SK-N-SH treated with all-trans-retinoic acid at 6 μM for 48 hours (cell line): ENCODE measurements at regions not wholly inside any gene's neighbourhood (a gene's known extent, or its start where the extent isn't known, plus 50 kb on each side); places are given as distances from the start of the nearest gene placed in this dataset.

Experiments
- ATAC-seq: fragments of 200-7000 bp; cut with Tn5 transposase; 3 replicates; pipeline ENCODE4 v1.9.1; 2020; ENCODE audit warnings: mild to moderate bottlenecking, moderate library complexity
- ARNTL ChIP-seq: fragments of 450-650 bp; formaldehyde crosslinking; IDR thresholded peaks from 2 replicates; pipeline ENCODE4 v1.5.0; 2020; ENCODE audit warnings: low read depth, mild to moderate bottlenecking, moderate library complexity, borderline replicate concordance
- BACH2 ChIP-seq: fragments of 250-450 bp; sonication (Bioruptor Pico); IDR thresholded peaks from 2 replicates; pipeline ENCODE4 v1.9.0; 2021; ENCODE audit warnings: mild to moderate bottlenecking, borderline replicate concordance
- CREB5 ChIP-seq: fragments of 250-450 bp; sonication (Bioruptor Pico); IDR thresholded peaks from 2 replicates; pipeline ENCODE4 v1.5.1; 2020; ENCODE audit warnings: low read depth, mild to moderate bottlenecking, moderate library complexity
- CSDC2 ChIP-seq: fragments of 250-450 bp; sonication (Bioruptor Pico); IDR thresholded peaks from 2 replicates; pipeline ENCODE4 v1.5.0; 2020; ENCODE audit warnings: mild to moderate bottlenecking, moderate library complexity
- CSRNP3 ChIP-seq: fragments of 250-450 bp; sonication (Bioruptor Pico); IDR thresholded peaks from 2 replicates; pipeline ENCODE4 v1.5.1; 2021; ENCODE audit warnings: mild to moderate bottlenecking, moderate library complexity
- ESRRG ChIP-seq: fragments of 250-450 bp; sonication (Bioruptor Pico); IDR thresholded peaks from 2 replicates; pipeline ENCODE4 v1.6.1; 2021; ENCODE audit warnings: mild to moderate bottlenecking
- GLIS3 ChIP-seq: fragments of 250-450 bp; sonication (Bioruptor Pico); IDR thresholded peaks from 2 replicates; pipeline ENCODE4 v1.5.0; 2020; ENCODE audit warnings: mild to moderate bottlenecking, moderate library complexity
- ISL1 ChIP-seq: fragments of 250-450 bp; sonication (Bioruptor Pico); IDR thresholded peaks from 2 replicates; pipeline ENCODE4 v2.1.2; 2022; ENCODE audit warnings: mild to moderate bottlenecking, moderate library complexity
- OSR1 ChIP-seq: fragments of 250-450 bp; sonication (Bioruptor Pico); IDR thresholded peaks from 2 replicates; pipeline ENCODE4 v1.8.0; 2022; ENCODE audit warnings: moderate library complexity, mild to moderate bottlenecking, inconsistent platforms
- PATZ1 ChIP-seq: fragments of 250-450 bp; sonication (Bioruptor Pico); IDR thresholded peaks from 2 replicates; pipeline ENCODE4 v1.8.0; 2020; ENCODE audit warnings: mild to moderate bottlenecking, moderate library complexity, borderline replicate concordance
- POU6F1 ChIP-seq: fragments of 250-450 bp; sonication (Bioruptor Pico); IDR thresholded peaks from 2 replicates; pipeline ENCODE4 v1.8.0; 2021; ENCODE audit warnings: low read depth, mild to moderate bottlenecking, moderate library complexity, borderline replicate concordance
- RARB ChIP-seq: fragments of 250-450 bp; sonication (Bioruptor Pico); IDR thresholded peaks from 2 replicates; pipeline ENCODE4 v1.8.0; 2021; ENCODE audit warnings: mild to moderate bottlenecking, moderate library complexity
- SNAI2 ChIP-seq: fragments of 250-450 bp; sonication (Bioruptor Pico); IDR thresholded peaks from 2 replicates; pipeline ENCODE4 v1.5.0; 2020; ENCODE audit warnings: mild to moderate bottlenecking, moderate library complexity
- TCF4 ChIP-seq: fragments of 250-450 bp; sonication (Bioruptor Pico); IDR thresholded peaks from 2 replicates; pipeline ENCODE4 v1.8.0; 2021; ENCODE audit warnings: mild to moderate bottlenecking, moderate library complexity, borderline replicate concordance
- TOX ChIP-seq: fragments of 250-450 bp; sonication (Bioruptor Pico); IDR thresholded peaks from 2 replicates; pipeline ENCODE4 v1.8.0; 2021; ENCODE audit warnings: mild to moderate bottlenecking, moderate library complexity, borderline replicate concordance
- ZFP3 ChIP-seq: fragments of 250-450 bp; sonication (Bioruptor Pico); IDR thresholded peaks from 2 replicates; pipeline ENCODE4 v1.5.0; 2020; ENCODE audit warnings: mild to moderate bottlenecking, moderate library complexity
- ZNF565 ChIP-seq: fragments of 450-650 bp; formaldehyde crosslinking; conservative IDR thresholded peaks from 2 replicates; pipeline ENCODE4 v1.5.0; 2020; ENCODE audit warnings: low read depth, mild to moderate bottlenecking, moderate library complexity
- ZNF70 ChIP-seq: fragments of 450-650 bp; formaldehyde crosslinking; IDR thresholded peaks from 2 replicates; pipeline ENCODE4 v1.5.0; 2020; ENCODE audit warnings: mild to moderate bottlenecking, moderate library complexity
- ZNF8 ChIP-seq: fragments of 450-650 bp; formaldehyde crosslinking; IDR thresholded peaks from 2 replicates; pipeline ENCODE4 v1.5.0; 2020; ENCODE audit warnings: mild to moderate bottlenecking, moderate library complexity

- TF ChIP-seq CSRNP3 (CRISPR knock-in tag) (no peak), SNAI2 (CRISPR knock-in tag) (no peak), TCF4 (CRISPR knock-in tag) (no peak), CSDC2 (CRISPR knock-in tag) (no peak), ZFP3 (CRISPR knock-in tag) (no peak), BACH2 (CRISPR knock-in tag) (no peak), OSR1 (CRISPR knock-in tag) (no peak), POU6F1 (CRISPR knock-in tag) (no peak), CREB5 (CRISPR knock-in tag) (no peak), ZNF565 (no peak), PATZ1 (no peak), ESRRG (CRISPR knock-in tag) (no peak), TOX (CRISPR knock-in tag) (no peak), ARNTL (no peak), ISL1 (CRISPR knock-in tag) (no peak), RARB (no peak)
- ATAC-seq, result no peak
Measured at GRCh38 chr6:56904068-56904467, 50.8 kb upstream of the BEND6 start.

GRCh38 chr6:56902641-56903464 lies 52.1 kb upstream of the BEND6 start:
- ATAC-seq, result peak; percentile 36
- TF ChIP-seq GLIS3 (no peak), ZNF565 (no peak), ZNF8 (CRISPR knock-in tag) (no peak), CSRNP3 (CRISPR knock-in tag) (no peak), BACH2 (CRISPR knock-in tag) (no peak), TCF4 (CRISPR knock-in tag) (no peak), TOX (CRISPR knock-in tag) (no peak), ZNF70 (CRISPR knock-in tag) (no peak), SNAI2 (CRISPR knock-in tag) (no peak), ZFP3 (CRISPR knock-in tag) (no peak)

- no peak for ATAC-seq
- TF ChIP-seq SNAI2 (CRISPR knock-in tag) (no peak), ZFP3 (CRISPR knock-in tag) (no peak), CSRNP3 (CRISPR knock-in tag) (no peak), ISL1 (CRISPR knock-in tag) (no peak)
- TF ChIP-seq, all 23 proteins: peak for 0
Measured at GRCh38 chr6:56900784-56901183, 54.1 kb upstream of the BEND6 start.
